GM18858 (cell line): ENCODE measurements at regions not wholly inside any gene's neighbourhood (a gene's known extent, or its start where the extent isn't known, plus 50 kb on each side); places are given as distances from the start of the nearest gene placed in this dataset.

Experiments used
- ATAC-seq: cut with Tn5 transposase; IDR thresholded peaks from one replicate; pipeline ENCODE4 v1.9.1; 2021; ENCODE audit not compliant: unreplicated experiment

DNA sequence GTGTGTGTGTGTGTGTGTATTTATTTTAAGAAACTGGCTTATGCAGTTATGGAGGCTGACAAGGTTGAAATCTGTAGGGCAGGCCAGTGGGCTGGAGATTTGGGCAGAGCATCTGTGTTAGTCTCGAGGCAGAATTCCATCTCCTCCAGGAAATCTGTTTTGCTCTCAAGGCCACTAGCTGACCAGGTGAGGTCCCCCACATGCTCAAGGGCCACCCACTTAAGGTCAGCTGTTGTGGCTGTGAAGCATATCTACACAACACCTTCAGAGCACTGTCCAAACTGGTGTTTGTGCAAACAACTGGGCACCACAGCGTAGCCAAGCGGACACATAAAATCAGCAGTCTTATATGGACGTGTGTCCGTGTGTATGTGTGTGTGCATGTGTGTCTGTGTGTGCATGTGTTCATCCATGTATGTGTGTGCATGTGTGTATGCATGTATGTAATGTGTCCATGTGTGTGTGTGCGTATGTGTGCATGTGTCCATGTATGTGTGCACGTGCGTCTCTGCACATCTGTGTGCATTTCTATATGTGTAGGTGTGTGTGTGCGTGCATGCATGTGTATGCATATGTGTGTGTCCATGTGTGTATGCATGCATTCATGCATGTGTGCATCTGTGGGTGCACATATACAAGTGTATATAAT, 400.9 kb downstream of the BRD1 start:
- no peak for ATAC-seq

DNA sequence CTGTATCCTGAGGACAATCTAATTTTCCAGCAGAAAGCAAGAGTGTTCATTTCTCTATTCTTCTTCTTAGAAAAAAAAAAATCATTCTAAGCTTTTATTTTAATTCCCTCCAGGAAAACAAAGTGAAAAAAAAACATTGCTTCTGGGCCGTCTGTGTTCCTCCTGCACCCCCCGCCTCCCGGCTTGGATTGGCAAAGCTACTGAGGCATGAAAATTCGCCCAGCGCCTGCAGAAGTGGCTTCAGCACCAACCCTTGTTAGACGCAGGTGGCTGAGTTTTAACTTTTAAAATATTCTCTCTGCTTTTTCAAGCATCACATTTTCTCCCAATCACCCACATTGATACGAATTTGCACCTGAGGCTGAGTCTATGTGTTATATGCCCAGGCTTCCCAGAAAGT, 401.6 kb downstream of the BRD1 start:
- no peak for ATAC-seq

DNA sequence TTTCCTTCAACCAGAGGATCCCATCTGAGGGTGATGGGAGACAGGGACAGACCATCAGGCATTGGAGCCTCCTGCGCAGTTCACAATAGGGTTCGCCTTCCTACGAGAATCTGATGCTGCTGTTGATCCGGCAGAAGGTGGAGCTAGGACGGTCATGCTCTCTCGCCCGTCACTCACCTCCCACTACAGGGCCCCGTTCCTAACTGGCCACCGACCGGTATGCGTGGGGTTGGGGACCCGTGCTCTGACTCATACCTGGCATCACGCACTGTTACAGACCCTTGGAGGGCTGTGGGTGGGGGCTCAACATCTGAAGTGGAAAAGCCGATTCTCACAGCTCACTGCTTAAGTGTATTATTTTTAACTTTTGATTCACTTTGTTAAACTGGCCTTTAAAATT, 402.3 kb downstream of the BRD1 start:
- ATAC-seq, result no peak

DNA sequence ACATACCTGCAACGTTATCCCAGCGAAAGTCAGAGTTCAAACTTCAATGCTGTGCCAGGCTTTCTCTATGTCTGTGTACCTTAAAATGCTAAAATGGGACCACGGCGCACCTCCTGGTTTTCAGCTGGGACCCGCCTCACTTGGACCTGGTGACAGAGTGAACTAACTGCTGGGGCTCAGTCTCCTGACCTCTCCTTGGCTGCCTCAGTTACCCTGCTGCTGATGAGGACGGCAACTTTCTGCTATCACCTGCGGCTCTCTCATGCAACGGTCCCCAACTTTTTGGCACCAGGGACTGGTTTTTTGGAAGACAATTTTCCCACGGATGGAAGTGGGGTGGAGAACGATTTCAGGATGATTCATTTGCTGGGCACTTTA, 402.8 kb downstream of the BRD1 start:
- ATAC-seq, result no peak

DNA sequence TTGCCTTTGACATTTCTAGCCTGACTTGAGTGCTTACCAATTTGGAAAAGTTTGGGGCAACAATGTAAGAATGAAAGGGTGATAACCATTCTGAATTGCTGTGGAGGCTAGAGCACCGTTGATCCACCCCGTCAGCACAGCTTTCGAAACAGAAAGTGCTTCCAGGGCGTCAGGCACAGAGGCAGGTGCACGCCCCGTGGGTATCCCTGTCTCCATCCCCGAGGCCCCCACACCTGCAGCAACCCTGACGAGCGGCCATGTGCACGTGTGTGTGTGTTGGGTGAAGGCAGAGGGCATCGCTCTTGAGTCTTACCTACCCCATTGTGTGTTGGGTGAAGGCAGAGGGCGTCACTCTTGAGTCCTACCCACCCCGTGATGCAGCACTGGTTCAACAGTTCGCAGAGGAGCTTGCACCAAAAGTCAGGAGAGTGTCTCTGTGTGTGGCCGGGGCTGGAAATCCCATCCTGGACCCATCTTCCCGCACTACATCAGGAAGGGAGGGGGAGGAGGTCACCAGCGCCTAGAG, 404.5 kb downstream of the BRD1 start:
- ATAC-seq, result no peak

DNA sequence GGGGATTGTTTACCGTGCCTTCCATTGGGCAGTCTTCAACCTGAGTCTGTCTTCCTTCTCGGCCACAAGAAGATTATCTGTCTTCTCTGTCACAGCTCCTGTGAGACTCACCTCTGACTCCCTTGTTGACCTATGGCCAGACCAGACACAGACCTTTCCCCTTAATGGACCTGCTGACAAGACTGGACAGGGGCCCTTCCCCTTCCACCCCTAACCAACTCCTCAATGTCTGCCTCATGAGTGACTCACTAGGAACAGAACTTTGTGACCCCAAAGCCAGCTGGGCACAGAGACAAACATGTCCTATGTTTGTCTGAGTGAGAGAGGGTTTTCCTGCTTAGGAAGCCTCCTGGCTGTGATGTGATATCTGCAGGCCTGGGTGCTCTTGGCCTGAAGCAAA, 405.0 kb downstream of the BRD1 start:
- no peak for ATAC-seq

DNA sequence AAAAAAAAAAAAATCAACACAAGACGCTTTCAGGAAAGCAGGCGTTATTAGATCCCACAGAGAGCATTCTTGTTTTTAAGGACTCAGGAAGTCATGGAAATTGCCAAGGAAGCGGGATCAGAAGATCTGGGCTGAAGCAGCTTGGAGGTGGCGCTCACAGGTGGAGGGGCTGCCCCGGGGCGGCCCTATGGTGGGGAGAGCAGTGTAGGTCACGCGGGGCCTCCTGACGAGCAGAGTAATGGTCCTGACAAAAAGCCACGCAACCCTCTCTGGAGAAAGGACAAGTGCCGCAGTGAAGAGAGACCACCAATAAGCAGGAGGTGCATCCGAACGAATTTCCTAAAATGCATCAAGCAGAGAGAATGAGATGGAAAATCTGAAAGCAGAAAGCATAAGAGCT, 407.0 kb downstream of the BRD1 start:
- no peak for ATAC-seq

DNA sequence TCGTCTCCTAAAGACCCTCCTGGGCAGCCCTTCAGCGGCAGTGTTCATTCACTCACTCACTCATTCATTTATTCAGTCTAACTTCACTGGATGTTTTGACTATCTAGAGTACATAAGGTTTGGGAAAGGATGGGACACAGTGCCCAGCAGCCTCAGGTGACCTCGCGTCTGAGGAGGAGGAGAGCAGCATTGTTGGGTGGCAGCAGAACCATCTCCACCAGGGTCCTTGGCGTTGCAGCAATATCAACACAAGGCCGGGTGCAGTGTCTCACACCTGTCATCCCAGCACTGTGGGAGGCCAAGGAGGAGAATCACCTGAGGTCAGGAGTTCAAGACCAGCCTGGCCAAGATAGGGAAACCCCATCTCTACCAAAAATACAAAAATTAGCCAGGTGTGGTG, 408.0 kb downstream of the BRD1 start:
- ATAC-seq, result no peak

DNA sequence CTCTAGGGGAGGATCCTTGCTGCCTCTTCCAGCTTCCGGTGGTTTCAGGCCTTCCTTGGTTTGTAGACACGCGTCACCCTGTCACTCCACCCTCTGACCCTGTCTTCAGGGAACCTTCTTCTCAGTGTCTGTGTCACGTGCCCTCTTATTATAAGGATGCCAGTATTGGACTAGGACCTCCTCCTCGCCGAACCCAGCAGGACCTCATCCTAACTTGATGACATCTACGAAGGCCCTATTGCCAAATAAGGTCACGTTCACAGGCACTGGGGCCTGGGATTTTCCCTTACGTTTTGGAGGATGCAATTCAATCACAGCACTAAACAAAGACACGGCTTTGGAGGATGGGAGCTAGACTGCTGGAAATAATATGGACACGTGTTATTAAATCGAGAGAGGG, 408.7 kb downstream of the BRD1 start:
- no peak for ATAC-seq

DNA sequence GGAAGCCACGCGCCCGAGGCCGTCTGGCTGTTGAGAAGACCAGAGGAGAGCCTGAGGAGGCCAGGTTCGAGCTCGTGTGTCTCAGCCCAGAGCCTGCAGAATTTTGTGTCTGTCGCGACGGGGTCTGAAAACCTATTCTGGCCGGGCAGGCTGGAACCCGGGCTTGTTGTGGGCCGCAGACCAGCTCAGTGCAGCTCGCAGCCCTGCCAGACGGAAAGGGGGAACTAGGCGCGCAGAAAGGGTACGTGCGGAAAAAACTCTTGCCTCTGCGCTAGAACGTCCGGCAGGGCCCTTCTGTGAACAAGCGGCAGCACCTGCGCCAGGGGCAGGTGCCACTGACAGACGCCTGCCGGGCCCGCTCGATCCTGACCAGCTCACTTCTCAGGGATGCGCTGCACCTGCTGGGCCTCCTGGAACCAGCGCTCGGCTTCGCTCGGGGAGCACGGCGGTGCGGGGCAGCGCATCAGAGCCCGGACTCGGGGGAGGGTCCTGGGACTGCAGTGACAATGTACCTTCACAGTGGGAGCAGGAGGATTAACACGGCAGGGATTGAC, 409.3 kb downstream of the BRD1 start:
- ATAC-seq, result no peak

DNA sequence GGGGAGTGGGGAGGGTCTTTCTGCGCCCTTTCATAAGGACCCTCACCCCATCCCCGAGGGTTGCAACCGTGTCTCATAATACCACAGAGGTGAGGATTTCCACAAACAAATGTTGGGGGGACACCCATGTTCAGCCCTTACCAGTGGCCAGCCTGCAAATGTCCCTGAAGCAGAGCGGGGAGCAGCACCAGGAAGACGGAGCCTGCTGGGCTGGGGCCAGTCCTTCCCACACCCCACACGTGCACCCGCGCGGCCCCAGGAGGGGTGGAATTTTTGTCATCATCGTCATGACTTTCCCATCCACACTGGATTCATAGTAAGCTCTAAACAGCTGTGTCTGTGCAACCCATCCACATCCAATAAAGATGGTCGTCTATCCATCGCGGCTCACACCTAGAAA, 409.8 kb downstream of the BRD1 start:
- no peak for ATAC-seq

DNA sequence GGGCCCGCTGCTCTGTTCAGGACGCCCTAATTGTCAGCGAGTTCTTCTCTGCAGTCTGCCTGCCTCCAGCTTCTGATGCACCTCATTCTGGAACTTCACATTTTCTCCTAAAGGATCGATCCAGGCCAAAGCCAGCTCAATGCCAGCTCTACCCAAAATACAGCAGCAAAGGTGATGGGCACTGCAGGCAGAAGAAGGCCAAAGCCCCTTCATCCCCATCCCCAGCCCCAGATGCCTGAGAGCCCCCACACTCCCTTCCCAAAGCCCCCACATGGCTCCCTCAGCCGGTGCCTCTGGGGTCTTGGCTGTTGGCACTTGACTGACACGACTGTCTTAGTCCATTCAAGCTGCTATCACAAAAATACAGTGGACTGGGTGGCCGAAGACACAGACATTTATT, 410.3 kb downstream of the BRD1 start:
- ATAC-seq, result no peak

DNA sequence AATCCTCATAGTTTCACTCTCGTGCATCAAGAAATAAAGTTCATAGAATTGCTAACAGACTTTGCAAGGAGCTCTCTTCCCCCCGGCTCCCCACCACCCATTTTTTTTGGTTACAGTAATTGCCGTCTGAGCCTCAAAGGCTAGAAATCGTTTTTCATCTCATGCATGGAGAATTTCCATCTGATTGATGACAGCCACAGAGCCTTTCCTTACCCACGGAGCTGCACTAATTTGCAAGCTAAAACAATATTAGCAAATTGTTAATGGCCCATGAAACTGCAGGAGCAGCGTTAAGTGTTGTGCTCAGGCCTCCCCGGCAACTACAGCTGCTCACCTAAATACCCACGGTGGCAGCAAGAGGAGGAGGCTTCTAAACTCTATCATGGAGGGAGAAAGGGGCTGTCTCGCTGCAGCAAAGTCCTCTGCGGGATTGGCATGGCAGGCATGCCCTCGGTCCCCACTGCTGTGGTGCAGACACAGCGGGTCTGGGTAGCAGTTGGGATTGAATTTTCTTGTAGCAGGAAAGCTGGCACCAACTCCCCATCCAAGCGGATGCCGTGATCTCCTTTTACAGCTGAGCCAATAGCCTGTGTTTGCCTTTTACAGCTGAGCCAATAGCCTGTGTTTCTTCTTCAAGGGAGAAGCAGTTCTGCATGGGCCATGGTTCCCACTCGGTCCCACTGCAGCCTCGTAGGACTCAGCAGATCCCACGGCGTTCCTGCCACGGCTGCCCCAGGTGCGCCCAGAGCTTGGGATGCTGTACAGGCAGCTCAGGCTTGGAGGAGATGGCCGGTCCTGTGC, 412.3 kb downstream of the BRD1 start:
- ATAC-seq, result no peak

DNA sequence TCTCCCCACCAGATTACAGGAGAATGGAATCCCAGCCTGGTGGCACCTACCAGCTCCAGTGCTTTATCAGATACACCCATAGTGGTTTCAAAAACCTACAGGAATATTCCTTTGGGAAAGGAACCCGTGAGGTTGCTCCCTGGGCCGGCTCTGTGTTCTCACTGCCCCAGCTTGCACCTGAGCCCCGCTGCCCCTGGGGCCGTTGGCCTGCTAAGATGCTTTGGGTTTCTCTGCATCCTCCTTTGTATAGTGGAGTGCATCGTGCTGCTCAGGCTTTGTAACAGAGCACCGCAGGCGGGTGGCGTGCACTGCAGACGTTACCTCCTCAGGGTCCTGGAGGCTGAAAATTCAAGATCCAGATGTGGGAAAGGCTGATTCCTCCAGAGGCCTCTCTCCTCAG, 414.1 kb downstream of the BRD1 start:
- no peak for ATAC-seq

DNA sequence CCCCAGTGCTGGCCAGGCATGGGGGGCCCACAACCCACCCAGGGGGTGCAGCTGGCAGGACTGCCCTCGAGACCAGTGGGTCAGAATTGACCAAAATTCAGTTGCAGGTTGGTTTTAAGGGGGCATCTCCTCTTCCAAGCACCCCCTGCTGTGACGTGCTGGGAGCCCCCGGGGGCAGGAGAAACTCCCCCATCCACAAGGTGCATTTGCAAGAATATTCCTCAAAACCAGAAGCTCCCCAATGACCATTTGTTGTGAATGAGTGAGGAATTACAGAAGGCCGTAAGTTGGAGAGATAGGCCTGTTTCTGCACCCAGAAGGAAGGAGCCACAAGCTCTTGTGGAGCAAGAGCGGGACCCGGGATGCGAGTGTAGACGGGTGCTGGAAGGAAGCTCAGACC, 414.5 kb downstream of the BRD1 start:
- no peak for ATAC-seq

DNA sequence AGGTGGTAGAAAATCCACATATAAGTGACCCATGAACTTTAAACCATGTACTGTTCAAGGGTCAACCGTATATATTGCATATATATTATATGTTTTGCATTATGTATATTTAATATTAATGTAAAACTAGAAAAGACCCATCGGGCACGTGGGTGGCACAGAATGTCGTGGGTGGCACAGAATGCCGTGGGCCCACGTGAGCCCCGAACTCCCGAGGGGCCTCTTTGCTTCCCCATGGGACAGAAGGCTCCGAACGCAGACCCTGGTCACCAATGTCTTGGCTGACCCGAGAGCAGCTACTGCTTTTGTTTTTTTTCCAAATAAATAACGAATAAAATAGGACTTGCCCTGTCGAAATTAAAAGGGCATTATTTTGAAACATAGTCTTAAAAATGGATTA, 415.4 kb downstream of the BRD1 start:
- no peak for ATAC-seq

DNA sequence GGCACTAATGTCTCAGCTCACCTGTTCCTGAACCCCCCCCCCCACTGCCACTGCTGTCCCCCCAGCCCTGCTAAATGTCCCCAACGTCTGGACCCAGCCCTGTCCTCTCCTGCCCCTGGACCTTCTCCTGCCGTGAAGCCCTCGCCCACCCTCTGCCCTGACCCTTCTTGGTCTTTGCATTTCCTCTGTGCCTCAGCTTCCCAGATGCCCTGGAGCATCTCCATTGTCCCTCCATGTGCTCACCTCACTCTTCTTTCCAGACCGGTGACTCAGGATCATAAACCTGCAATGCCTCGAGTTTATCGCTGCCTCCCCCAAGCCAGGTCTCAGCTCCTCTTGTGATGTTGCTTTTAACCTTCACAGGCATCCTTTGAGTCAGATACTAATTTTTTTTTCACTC, 416.4 kb downstream of the BRD1 start:
- ATAC-seq, result no peak

DNA sequence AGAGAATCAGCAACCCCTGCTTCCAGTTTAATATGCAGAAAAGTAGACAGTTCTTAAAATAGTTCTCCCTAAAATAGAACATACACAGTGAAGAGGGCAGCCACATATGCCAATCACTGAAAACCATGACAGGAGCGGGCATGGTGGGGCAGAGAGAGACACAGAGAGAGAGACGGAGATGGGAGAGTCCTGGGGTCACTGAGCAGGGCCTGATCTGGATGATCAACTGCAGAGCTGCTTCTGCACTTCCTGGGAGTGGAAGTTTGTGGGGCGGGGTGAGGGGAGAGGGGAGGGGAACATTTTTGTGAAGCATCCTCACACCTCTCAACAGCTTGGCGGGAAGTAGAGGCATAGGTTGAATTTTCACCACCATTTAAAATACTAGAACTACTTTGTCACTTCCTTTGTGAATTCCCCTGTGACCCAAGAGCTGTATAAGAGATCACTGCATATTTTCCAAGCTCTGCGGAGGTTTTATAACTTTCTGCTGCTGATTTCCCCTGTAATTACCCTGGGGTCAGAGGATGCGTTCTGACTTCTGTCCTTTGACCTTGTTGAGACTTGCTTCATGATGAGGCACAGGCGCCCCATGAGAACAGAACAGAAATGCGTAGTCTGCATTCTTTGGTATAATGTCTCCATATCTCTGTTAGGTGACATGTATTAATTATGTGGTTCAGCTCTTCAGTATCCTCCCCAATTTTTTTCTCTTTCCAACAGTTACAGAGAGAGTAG, 419.4 kb downstream of the BRD1 start:
- ATAC-seq, result no peak

DNA sequence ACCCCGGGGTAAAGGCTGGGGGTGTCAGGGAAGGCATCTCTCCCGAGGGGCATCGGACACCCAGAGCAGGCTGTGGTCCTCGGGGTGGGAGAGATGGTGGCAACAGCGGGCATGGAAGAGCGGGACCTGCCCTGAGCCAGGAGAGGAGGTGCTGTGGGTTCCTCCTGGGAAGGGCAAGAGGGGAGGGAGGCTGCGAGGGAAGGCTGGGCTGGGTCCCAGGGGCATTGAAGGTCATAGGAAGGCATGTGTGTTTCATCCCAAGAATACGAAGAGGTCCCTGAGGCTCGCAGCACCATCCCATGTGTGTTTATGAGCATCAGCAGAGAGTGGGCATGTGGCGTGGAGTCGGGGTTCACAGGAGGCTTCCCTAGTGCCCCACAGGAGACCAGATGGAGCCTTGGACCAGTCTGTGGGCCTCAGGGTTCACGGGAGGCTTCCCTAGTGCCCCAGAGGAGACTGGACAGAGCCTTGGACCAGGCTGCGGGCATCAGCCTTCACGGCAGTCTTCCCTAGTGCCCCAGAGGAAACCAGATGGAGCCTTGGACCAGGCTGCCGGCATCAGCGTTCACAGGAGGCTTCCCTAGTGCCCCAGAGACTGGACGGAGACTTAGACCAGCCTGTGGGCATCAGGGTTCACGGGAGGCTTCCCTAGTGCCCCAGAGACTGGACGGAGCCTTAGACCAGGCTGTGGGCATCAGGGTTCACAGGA, 420.6 kb downstream of the BRD1 start:
- no peak for ATAC-seq

DNA sequence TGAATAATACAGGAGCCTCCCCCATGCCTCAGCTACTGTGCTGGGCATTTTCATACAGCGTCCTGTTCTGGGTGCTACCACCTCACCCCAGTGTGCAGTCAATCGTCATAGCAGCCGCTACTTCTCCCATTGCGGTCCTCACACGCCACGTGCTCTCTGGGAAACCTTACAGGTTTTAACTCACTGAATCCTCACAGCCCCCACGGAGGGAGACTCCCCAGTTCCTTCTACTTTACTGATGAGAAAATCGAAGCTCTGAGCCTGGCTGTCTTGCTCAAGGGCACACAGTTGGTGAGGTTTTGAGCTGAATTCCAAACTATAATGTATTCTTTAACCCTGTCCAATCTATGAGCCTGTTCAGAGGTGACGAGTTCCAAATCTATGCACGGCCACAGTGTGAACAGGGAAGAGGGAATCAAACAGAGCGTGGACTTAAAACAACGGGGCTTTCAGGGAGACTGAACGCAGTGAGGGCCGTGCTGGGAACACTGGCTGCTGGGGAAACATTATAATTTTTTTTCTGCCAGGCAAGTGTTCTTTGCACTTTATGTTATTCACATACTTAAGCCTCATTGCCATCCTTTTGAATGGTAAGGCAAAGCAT, 421.5 kb downstream of the BRD1 start:
- ATAC-seq, result no peak

DNA sequence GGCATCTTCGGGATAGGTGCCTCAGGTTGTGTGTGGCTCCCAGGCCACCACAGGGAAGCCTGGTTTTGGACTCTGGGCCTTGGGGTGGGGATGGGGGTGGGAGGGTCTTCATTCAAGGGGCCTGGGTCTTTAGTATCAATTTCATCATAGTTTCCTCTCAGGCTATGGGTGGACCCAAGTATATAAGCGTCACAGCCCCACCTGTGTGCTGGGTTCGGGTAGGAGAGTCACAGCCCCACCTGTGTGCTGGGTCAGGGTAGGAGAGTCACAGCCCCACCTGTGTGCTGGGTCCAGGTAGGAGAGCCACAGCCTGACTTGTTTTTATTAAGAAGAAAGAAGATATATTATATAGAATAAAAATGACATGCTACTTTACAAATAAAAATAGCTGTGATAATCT, 422.1 kb downstream of the BRD1 start:
- no peak for ATAC-seq
